Activated CD4-positive, CD25-positive, alpha-beta regulatory T cell treated with anti-CD3 and anti-CD28 coated beads, Interleukin-2, amount 50 U/mL, for 16 hours (primary cell): ENCODE measurements at regions not wholly inside any gene's neighbourhood (a gene's known extent, or its start where the extent isn't known, plus 50 kb on each side); places are given as distances from the start of the nearest gene placed in this dataset.

Experiments used
- DNase-seq: peaks from one replicate; pipeline ENCODE4 v3.0.0-alpha.2; 2020; ENCODE audit warnings: low read depth, low spot score

- no peak for DNase-seq
Measured at GRCh38 chr5:2012885-2013284, 130.2 kb upstream of the IRX4 start.

- no peak for DNase-seq
Measured at GRCh38 chr5:2011481-2012411, 129.0 kb upstream of the IRX4 start.

- DNase-seq: no peak
Measured at GRCh38 chr5:2010940-2011339, 128.2 kb upstream of the IRX4 start.

GRCh38 chr5:2009986-2010914 is 127.5 kb upstream of the IRX4 start:
- DNase-seq: no peak

DNA sequence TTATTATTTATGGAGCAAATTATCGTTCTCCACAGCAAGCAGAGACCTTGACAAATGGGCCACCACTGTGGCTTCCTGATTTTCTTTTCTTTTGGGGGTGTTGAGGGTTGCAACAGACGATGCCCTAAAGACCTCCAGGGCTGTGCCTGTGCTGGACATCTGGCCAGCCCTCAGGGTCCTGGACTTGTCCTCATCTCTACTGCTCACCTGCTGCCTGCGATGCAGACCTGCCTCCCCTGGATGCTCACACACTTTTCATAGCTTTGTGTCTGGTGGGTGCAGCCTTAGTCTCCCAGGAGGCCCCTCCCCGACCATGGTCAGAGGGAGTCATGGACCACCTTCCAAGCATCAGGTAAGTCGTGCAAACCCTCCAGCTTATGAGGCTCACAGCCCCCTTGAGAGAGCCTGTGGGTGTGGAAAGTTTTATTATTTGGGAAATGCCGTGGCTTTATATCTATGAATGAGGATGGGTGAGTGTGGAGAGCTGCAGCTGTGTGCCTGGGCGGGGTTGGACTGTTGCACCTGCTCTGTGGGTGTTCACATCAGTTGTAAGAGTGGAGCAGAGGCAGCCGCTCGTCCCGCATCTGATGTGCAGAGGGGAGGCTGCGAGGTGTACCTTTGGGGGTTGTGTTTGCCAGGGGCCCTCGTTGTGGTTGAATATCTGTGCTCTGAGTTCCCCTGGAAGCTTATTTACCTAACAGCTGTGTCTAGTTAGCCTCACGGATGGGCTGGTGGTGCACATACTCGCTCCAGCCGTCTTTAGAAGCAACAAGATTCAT is 126.3 kb upstream of the IRX4 start:
- no peak for DNase-seq

GRCh38 chr5:2007878-2008501 is 125.3 kb upstream of the IRX4 start:
- no peak for DNase-seq

DNA sequence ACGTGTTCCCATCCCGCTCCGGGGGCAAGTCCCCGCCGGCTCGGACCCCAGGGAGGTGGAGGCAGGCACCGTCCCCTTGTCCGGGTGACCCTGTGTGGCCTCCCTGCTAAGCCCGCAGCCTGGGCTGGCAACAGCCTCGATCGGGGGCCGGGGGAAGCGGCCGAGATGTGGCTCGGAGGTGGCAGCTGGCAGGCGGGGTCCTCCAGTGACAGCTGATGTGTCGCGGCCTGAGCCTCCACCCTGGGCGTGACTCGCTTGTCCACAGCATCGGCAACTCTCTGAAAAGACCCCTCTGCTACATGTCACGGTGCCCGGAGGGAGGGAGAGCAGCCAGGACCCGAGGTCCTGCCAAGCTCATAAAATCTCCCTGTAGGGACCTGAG is 124.8 kb upstream of the IRX4 start:
- no peak for DNase-seq

- no peak for DNase-seq
Measured at GRCh38 chr5:2006971-2007291, 124.2 kb upstream of the IRX4 start.

DNA sequence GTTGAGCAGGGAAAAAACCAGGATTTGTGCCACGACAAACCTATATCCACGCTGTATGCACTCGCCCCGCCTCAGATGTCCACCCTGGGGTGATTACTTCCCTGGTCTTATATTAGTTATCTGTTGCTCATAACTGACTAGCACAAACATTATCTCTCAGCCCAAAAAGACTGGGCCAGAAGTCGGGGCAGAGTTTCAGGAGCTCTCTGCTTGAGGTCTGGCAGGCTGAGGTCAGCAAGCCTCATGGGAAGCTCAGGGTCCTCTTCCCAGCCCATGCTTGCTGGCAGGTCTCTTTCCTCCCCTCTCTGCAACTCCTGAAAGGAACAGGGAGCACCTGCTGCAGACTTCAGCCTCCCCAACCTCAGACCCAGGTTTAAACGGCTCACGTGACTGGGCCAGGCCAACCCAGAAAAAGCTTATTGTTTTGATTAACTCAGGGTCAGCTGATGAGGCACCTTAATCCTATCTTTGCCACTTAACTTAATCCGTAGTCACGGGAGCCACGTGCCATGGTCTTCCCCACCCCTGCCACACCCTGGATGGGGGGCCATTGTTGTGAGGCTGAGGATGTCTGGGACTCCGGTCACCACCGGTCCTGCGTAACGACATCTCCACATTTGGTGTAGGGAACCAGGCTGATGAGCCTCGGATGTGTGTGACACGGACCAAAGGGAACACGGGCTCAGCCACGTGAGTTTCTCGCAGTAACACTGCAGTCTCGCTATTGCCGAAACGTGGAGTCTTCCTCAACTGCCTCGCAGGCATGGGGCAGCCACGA is 123.7 kb upstream of the IRX4 start:
- DNase-seq: no peak

DNA sequence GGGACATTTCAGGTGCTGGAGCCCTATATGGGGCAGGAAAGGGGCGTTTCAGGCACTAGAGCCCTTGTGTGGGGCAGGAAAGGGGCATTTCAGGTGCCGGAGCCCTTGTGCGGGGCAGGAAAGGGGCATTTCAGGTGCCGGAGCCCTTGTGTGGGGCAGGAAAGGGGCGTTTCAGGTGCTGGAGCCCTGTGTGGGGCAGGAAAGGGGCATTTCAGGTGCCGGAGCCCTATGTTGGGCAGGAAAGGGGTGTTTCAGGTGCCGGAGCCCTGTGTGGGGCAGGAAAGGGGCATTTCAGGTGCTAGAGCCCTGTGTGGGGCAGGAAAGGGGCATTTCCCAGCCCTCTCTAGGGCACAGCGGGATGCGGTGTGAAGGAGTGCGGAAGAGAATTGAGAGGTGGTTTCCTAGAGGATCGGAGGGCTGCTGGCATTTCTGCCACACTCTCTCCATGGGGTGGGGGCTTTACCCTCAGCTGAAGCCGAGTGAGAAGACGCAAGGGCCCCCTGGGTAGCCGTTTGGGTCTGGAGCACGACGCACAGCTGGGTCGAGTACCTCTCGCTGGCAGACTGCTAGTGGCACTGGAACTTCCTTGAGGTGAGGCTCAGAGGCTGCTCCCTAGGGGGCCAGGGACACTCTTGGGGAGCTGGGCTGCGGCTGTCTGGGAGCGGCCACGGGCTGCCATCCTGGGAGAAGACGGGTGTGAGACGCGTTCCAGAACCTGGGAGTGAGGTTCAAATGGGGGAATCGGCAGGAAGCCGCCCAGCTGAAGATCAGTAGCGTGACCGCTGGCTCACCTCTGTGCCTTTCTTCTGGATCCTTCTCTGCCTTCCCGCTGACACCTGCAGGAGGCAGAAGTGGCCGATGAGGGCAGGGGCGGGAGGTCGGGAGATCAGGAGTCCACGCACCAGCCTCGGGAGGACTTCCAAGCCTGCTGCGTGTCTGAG is 122.6 kb upstream of the IRX4 start:
- no peak for DNase-seq

DNA sequence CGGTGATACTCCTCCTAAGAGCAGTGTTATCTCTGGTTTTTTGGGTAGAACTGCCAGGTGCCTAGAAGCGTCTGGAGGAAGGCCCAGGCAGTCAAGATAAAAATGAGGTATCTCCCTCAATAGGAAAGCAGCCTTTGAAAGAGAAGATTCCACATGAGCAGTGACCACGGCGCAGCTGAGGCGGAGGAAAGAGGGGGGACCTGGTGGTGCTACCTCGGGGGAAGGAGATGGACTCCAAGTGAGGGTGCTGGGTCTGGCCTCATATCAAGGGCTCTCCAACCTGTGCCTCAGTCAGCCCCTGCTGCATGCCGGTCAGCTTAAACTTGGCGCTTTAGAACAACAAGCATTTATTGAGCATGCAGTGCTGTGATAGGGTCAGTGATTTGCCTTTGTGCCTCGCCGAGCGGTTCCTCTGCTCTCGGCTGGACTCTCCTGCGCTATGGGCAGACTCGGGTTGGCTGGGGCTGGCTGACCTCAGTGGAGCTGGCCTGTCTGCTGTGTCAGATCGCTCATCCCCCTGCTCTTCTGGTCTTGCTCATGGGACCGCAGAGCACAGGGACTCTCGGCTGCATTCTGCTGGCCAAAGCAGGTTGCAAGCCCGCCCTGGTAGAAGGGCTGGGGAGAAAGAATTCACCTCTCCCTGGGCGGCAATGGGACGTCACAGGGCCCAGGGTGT is 121.1 kb upstream of the IRX4 start:
- no peak for DNase-seq

DNA sequence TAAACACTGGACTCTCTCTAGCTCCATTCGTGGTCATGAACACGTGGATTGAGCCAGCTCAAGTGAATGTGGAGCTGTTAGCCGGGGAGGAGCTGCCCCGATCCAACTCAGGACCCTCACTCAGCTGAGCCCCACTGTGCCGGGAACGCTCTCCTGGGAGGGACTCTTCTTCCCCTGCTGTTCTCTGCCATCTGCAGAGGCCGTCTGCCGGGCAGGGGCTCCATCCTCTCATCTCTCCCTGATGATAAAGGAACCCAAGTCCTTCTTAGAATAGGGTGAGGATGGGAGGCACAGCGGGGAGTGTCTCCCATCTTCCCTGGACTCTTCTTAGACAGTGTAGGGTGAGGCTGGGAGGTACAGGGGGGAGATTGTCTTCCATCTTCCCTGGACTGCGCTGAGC is 120.5 kb upstream of the IRX4 start:
- no peak for DNase-seq

GRCh38 chr5:2001300-2001699 is 118.6 kb upstream of the IRX4 start:
- no peak for DNase-seq

GRCh38 chr5:2000591-2000990 is 117.9 kb upstream of the IRX4 start:
- DNase-seq: no peak

GRCh38 chr5:1999794-2000193 is 117.1 kb upstream of the IRX4 start:
- no peak for DNase-seq

DNA sequence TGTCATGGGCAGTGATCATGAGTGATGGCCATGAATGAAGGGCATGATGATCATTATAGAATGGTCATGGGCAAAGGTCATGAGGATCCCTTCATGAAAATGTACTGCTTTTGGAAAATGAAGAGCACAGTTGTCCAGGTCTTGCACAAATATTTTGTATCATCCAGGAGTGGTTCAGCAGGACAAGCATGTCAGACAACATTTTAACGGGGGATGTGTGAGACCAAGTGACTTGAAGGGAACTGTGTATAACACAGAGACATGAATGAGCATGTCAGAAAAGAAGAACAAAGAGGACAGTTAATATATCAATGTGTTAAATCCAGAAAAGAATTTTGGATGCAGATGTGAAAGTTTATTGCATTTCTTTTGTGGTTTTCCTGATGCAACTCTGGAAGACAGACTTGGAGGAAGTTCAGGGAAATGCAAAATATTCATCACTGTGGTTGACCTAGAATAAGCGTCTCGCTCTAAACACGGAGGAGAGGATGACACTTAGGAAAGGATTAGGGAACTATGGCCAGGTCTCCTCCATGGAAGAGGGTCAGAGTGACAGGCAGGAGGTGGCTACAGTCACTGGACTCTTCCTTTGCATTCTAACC is 116.1 kb upstream of the IRX4 start:
- DNase-seq: no peak

GRCh38 chr5:1998348-1998669 is 115.6 kb upstream of the IRX4 start:
- no peak for DNase-seq

DNA sequence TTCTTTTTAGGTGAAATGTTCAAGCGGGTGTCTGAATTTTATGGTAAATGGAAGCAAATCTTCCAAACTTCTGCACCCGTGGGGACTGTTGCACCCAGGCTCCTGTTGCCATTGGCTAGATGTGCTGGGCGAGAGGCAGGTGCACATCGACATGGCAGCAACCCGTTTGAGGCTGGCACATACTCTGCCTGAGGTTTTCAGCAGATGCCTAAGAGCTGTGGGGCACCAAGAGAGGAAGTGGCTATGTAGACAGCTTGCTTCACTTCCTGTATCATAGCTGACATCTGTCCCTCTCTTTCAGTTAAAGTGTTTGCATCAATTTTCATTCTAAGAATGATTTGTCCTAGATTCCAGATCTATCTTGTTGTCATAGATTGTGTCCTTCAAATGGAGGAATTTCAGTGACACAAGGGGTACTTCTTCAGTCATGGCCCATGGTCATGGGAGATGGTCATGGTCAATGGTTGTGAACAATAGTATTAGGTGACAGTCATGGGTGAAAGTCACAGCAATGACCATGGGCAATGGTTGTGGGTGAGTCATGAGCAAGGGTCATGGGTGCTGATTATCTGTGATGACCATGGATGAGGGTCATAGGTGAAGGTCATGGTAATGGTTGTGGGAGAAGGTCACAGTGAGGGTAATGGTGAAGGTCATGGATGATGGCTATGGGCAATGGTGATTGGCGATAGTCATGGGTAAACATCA is 115.1 kb upstream of the IRX4 start:
- DNase-seq: no peak
